ENCODE measurements at regions not wholly inside any gene's neighbourhood (a gene's known extent, or its start where the extent isn't known, plus 50 kb on each side); places are given as distances from the start of the nearest gene placed in this dataset.

DNA sequence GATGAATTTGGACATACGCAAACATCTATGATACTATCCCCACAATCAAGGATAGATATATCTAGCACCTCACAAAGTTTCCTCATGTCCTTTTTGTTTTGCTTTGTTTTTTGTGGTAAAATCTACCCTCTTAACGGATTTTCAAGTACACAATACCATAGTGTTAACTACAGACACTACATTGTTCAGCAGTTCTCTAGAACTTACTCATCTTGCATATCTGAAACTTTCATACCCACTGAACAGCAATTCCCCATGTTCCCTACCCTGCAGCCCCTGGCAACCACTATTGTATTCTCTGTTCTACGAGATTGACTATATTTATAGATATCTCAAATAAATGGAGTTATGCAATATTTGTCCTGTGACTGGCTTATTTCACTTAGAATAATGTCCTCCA lies 58.1 kb upstream of the TJP1 start:
- TF ChIP-seq CTCF (IDR thresholded peaks at IDR 0.05), result no peak
- TF ChIP-seq POLR2A (IDR thresholded peaks at IDR 0.05), result no peak
